RWPE1 (cell line): ENCODE measurements at regions not wholly inside any gene's neighbourhood (a gene's known extent, or its start where the extent isn't known, plus 50 kb on each side); places are given as distances from the start of the nearest gene placed in this dataset.

Source experiments
- CTCF ChIA-PET: fragments of 350-600 bp; sonication (Branson Sonifier 250); formaldehyde crosslinking; extraction: SDS; loops from one replicate; lab custom pipeline; 2021; lab: Yijun Ruan, JAX
- POLR2A ChIA-PET: fragments of 400-600 bp; formaldehyde crosslinking; extraction: SDS; loops from one replicate; lab custom pipeline; 2020; ENCODE audit warnings: antibody characterized with exemption; ENCODE audit not compliant: low non-redundant PET; lab: Yijun Ruan, JAX
- DNase-seq: peaks from one replicate; pipeline ENCODE4 v3.0.0; 2012; ENCODE audit warnings: low spot score
- H3K27ac ChIP-seq: fragments of 450-650 bp; 2 replicates; pipeline ENCODE4 v1.5.1; 2017
- CTCF ChIP-seq: fragments of 450-650 bp; conservative IDR thresholded peaks from 2 replicates; pipeline ENCODE4 v1.5.1; 2017; ENCODE audit warnings: low read depth, mild to moderate bottlenecking

GRCh38 chr3:6510713-6511112 is 350.2 kb upstream of the GRM7 start:
- CTCF ChIA-PET, result no interaction called here

GRCh38 chr3:6512172-6512800 is 348.6 kb upstream of the GRM7 start:
- CTCF ChIA-PET, result no interaction called here
- TF ChIP-seq CTCF, result no peak
- no peak overlapping the region for H3K27ac ChIP-seq
- POLR2A ChIA-PET, result no interaction called here
- no peak for DNase-seq

More at GRCh38 chr3:6510713-6511112, 350.2 kb upstream of the GRM7 start:
- POLR2A ChIA-PET, result no interaction called here
- no peak for TF ChIP-seq CTCF
- H3K27ac ChIP-seq, result no peak overlapping the region
- DNase-seq, result no peak

GRCh38 chr3:6516143-6516542 is 344.8 kb upstream of the GRM7 start:
- ChIA-PET CTCF (no interaction called here), POLR2A (no interaction called here)

GRCh38 chr3:6516694-6517093 is 344.2 kb upstream of the GRM7 start:
- no peak for TF ChIP-seq CTCF
- POLR2A ChIA-PET, result no interaction called here
- CTCF ChIA-PET, result no interaction called here
- no peak for DNase-seq
- no peak overlapping the region for H3K27ac ChIP-seq

More at GRCh38 chr3:6516143-6516542, 344.8 kb upstream of the GRM7 start:
- no peak overlapping the region for H3K27ac ChIP-seq
- DNase-seq, result no peak
- no peak for TF ChIP-seq CTCF

GRCh38 chr3:6518709-6519345 is 342.1 kb upstream of the GRM7 start:
- DNase-seq, result no peak
- CTCF ChIA-PET, result no interaction called here
- POLR2A ChIA-PET, result no interaction called here
- TF ChIP-seq CTCF, result no peak
- no peak overlapping the region for H3K27ac ChIP-seq

- DNase-seq, result no peak
- CTCF ChIA-PET, result no interaction called here
- no peak overlapping the region for H3K27ac ChIP-seq
- no peak for TF ChIP-seq CTCF
- POLR2A ChIA-PET, result no interaction called here
Measured at GRCh38 chr3:6521369-6522113, 339.4 kb upstream of the GRM7 start.
